ENCODE measurements at regions not wholly inside any gene's neighbourhood (a gene's known extent, or its start where the extent isn't known, plus 50 kb on each side); places are given as distances from the start of the nearest gene placed in this dataset.
A peak's percentile ranks its signal among the peaks of the same experiment; 100 is the strongest.

- POLR2A ChIA-PET: interaction anchor here (0.5 kb wide), 1 partner anchor 1472 kb away, joined by 3 read pairs; no protein-coding TSS in a partner anchor
- intact Hi-C loops (cut with micrococcal nuclease): no loop called here
- no TSS peak for BruUV-seq (replicated peaks)
- no peak for TF ChIP-seq CTCF (IDR thresholded peaks at IDR 0.05; ENCODE audit: unreplicated experiment)
- CTCF ChIA-PET: interaction anchor here (0.6 to 1.2 kb wide), 2 partner anchors 32 to 591 kb away, joined by 3 read pairs; no protein-coding TSS in a partner anchor
- peak; percentile 14 for DNase-seq (ENCODE audit: unreplicated experiment)
- Mint-ChIP-seq H3K4me1 (ENCODE audit: insufficient read depth, unreplicated experiment) (peaks cover 21% of the 10 kb centered on the region), H3K36me3 (ENCODE audit: insufficient read depth, unreplicated experiment) (no peaks in the 10 kb centered on the region), H3K4me3 (ENCODE audit: unreplicated experiment) (no peak overlapping the region), H3K9me3 (ENCODE audit: unreplicated experiment) (peaks cover 7% of the 10 kb centered on the region), H3K27me3 (ENCODE audit: insufficient read depth, unreplicated experiment) (no peaks in the 10 kb centered on the region), H3K27ac (ENCODE audit: low read depth, unreplicated experiment) (peak overlapping the region; percentile 55)
Measured at GRCh38 chr5:13251623-13252376, 692.7 kb downstream of the DNAH5 start.

GRCh38 chr5:13250464-13251291, 693.8 kb downstream of the DNAH5 start:
- no peaks in the 10 kb centered on the region for H3K36me3 Mint-ChIP-seq (ENCODE audit: insufficient read depth, unreplicated experiment)
- H3K9me3 Mint-ChIP-seq (ENCODE audit: unreplicated experiment): peaks cover 7% of the 10 kb centered on the region
- DNase-seq (ENCODE audit: unreplicated experiment): peak; percentile 32
- H3K4me1 Mint-ChIP-seq (ENCODE audit: insufficient read depth, unreplicated experiment): peaks cover 21% of the 10 kb centered on the region
- H3K27ac Mint-ChIP-seq (ENCODE audit: low read depth, unreplicated experiment): no peak overlapping the region
- CTCF ChIA-PET: interaction anchor here (0.6 to 1.2 kb wide), 4 partner anchors 28 to 603 kb away, joined by 3 read pairs; no protein-coding TSS in a partner anchor
- TF ChIP-seq CTCF (IDR thresholded peaks at IDR 0.05; ENCODE audit: unreplicated experiment): peak; percentile 30
- POLR2A ChIA-PET: interaction anchor here (1.3 kb wide), 1 partner anchor 226 kb away, joined by 3 read pairs; no protein-coding TSS in a partner anchor
- no peaks in the 10 kb centered on the region for H3K27me3 Mint-ChIP-seq (ENCODE audit: insufficient read depth, unreplicated experiment)
- intact Hi-C loops (cut with micrococcal nuclease): no loop called here
- no TSS peak for BruUV-seq (replicated peaks)
- no peak overlapping the region for H3K4me3 Mint-ChIP-seq (ENCODE audit: unreplicated experiment)

- H3K27ac Mint-ChIP-seq (ENCODE audit: low read depth, unreplicated experiment): no peak overlapping the region
Measured at GRCh38 chr5:13249854-13250253, 694.6 kb downstream of the DNAH5 start.

More at GRCh38 chr5:13249854-13250253, 694.6 kb downstream of the DNAH5 start:
- Mint-ChIP-seq H3K4me3 (ENCODE audit: unreplicated experiment) (no peak overlapping the region), H3K9me3 (ENCODE audit: unreplicated experiment) (peaks cover 7% of the 10 kb centered on the region), H3K4me1 (ENCODE audit: insufficient read depth, unreplicated experiment) (peaks cover 21% of the 10 kb centered on the region), H3K36me3 (ENCODE audit: insufficient read depth, unreplicated experiment) (no peaks in the 10 kb centered on the region), H3K27me3 (ENCODE audit: insufficient read depth, unreplicated experiment) (no peaks in the 10 kb centered on the region)
- POLR2A ChIA-PET: no interaction called here
- BruUV-seq (replicated peaks): no TSS peak
- intact Hi-C loops (cut with micrococcal nuclease): no loop called here
- DNase-seq (ENCODE audit: unreplicated experiment): no peak
- TF ChIP-seq CTCF (IDR thresholded peaks at IDR 0.05; ENCODE audit: unreplicated experiment): no peak
- CTCF ChIA-PET: no interaction called here

Measured in MCF 10A (cell line).